ENCODE measurements at regions not wholly inside any gene's neighbourhood (a gene's known extent, or its start where the extent isn't known, plus 50 kb on each side); places are given as distances from the start of the nearest gene placed in this dataset.
"Not testable (repeated sequence)": the region's sequence is repeated elsewhere in the genome, so short reads cannot be mapped to it uniquely, and the experiment has no call there.

DNA sequence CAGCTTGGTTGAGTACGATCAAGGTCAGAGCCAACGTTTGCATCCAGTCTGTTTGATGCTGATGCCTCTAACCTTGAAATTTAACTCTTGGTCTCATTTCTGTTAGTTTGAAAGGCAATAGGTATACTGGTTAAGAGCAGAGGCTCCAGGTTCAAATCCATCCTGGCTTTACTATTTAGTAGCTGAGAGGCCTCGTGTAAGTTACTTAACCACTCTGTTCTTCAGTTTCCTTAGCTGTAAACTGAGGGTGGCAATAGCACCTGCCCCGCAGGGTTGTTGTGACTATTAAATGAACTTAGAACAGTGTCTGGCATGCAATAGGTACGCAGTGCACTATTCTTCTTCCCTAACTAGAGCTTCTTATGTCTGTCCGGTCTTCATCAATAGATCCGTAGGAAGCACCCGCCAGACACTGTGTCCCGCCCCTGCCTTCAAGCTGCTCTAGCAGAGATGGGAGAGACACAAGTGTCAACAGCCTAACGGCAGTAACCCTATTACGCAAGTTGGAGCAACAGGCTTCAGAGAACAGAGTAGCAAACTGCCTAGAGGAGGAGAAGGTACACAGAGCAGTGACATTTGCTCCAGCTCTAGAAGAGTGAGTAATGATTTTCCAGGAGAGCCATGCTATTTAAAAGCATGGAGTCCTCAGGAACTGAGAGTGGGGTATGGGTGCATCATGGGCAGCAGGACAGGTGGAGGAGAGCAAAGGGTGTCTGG lies 62.7 kb upstream of the ST3GAL5 start:
- TF ChIP-seq, protein P1, sequence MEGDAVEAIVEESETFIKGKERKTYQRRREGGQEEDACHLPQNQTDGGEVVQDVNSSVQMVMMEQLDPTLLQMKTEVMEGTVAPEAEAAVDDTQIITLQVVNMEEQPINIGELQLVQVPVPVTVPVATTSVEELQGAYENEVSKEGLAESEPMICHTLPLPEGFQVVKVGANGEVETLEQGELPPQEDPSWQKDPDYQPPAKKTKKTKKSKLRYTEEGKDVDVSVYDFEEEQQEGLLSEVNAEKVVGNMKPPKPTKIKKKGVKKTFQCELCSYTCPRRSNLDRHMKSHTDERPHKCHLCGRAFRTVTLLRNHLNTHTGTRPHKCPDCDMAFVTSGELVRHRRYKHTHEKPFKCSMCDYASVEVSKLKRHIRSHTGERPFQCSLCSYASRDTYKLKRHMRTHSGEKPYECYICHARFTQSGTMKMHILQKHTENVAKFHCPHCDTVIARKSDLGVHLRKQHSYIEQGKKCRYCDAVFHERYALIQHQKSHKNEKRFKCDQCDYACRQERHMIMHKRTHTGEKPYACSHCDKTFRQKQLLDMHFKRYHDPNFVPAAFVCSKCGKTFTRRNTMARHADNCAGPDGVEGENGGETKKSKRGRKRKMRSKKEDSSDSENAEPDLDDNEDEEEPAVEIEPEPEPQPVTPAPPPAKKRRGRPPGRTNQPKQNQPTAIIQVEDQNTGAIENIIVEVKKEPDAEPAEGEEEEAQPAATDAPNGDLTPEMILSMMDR (conservative IDR thresholded peaks at IDR 0.05; ENCODE audit: low read depth, low read length): no peak
- H3K4me3 ChIP-seq (ENCODE audit: low read length): no peak overlapping the region
- no peak for DNase-seq (ENCODE audit: low read depth)

DNA sequence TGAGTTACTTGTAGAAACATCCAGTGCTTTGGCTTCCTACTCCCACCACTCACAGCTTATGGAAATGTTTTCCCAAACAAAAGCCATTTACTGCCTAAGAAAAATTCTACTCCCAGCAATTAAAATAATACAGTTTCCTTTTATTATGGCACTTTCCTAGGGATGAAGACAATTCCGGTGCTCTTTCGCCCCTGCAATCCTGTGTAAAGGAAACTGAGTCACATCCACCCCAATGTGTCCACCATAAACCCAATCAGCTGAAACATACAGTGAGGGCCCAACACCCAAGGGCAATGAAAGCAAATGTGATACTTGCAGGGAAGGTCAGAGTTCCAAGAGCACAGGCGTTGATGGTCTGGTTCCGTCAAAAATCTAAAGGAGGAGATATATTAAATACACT lies 62.0 kb upstream of the ST3GAL5 start:
- DNase-seq (ENCODE audit: low read depth): no peak
- TF ChIP-seq, protein P1 (conservative IDR thresholded peaks at IDR 0.05; ENCODE audit: low read depth, low read length): no peak
- no peak overlapping the region for H3K4me3 ChIP-seq (ENCODE audit: low read length)

DNA sequence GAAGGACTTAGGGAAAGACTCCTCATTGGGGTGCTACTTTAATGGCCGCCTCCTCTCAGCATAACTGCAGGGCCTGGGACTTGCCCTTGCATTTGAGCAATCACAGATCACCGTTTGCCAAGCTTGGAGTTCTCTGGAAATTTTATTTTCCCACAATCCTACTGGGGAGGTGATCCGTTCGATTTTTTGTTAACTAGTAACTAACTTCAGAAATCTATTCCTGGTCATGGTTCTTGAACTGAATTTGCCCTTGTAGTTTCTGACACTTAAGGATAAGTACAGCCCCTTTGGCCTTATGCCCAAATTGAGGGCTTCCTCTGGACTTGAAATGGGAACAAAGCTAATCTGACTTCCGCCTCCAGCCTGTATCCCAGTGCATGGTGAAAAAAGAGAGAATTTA lies 60.5 kb upstream of the ST3GAL5 start:
- no peak for DNase-seq (ENCODE audit: low read depth)
- TF ChIP-seq, protein P1 (conservative IDR thresholded peaks at IDR 0.05; ENCODE audit: low read depth, low read length): no peak
- H3K4me3 ChIP-seq (ENCODE audit: low read length): no peak overlapping the region

DNA sequence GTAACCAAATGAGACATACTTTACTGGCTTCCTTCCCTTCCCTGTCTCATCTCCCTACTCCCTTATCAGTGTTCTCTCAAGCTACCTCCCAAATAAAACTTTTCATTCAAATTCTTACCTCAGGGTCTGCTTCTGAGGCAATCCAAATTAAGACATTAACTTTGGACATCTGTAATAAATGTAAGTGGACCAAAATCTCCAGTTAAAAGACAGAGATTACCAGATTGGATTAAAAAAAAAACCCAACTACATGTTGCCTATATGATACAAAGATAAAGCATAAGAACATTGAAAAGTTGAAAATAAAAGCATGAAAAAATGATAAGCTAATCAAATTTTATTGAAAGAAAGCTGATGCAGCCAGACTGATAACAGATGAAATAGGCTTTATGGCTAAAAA lies 58.8 kb upstream of the ST3GAL5 start:
- no peak for DNase-seq (ENCODE audit: low read depth)
- H3K4me3 ChIP-seq (ENCODE audit: low read length): no peak overlapping the region
- TF ChIP-seq, protein P1 (conservative IDR thresholded peaks at IDR 0.05; ENCODE audit: low read depth, low read length): no peak

DNA sequence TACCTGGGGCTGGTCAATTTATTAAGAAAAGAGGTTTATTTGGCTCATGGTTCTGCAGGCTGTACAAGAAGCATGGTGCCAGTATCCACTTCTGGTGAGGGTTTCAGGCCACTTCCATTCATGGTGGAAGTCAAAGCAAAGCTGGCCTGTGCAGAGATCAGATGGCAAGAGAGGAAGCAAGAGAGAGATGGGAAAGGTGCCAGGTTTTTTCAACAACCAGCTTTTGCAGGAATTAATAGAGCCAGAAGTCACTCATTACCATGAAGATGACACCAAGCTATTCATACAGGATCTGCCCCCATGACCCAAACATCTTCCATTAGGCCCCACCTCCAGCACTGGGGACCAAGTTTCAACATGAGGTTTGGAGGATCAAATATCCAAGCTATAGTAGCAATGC lies 56.8 kb upstream of the ST3GAL5 start:
- no peak overlapping the region for H3K4me3 ChIP-seq (ENCODE audit: low read length)
- TF ChIP-seq, protein P1 (conservative IDR thresholded peaks at IDR 0.05; ENCODE audit: low read depth, low read length): no peak
- DNase-seq (ENCODE audit: low read depth): no peak

DNA sequence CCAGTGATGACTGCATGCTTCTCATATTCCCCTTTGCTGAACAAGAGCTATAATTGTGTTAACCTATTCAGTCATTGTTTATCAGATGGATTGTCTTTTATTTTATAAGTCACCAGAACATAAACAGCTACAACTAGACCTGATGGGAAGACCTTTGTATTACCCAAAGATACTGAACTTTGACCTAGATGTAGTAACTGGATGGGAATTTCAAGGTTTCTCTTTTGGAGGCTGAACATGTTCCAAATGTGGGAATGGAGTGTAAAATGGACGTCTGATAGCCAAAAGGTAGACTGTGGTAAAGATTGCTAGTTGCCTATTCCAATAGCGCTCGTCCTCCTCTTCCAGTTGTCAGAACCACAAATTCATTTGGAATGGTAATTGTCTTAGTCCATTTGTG lies 56.4 kb upstream of the ST3GAL5 start:
- no peak overlapping the region for H3K4me3 ChIP-seq (ENCODE audit: low read length)
- TF ChIP-seq, protein P1 (conservative IDR thresholded peaks at IDR 0.05; ENCODE audit: low read depth, low read length): no peak
- no peak for DNase-seq (ENCODE audit: low read depth)

DNA sequence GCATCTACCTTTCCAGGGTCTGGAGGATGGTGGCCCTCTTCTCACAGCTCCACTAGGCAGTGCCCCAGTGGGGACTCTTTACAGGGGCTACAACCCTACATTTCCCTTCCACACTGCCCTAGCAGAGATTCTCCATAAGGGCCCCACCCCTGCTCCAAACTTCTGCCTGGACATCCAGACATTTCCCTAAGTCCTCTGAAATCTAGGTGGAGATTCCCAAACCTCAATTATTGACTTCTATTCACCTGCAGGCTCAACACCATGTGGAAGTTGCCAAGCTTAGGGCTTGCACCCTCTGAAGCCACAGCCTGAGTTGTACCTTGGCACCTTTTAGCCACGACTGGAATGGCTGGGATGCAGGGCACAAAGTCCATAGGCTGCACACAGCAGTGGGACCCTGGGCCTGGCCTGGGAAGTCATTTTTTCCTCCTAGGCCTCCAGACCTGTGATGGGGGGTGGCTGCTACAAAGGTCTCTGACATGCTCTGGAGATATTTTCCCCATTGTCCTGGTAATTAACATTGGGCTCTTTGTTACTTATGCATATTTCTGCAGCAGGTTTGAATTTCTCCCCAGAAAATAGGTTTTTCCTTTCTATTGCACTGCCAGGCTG lies 53.7 kb upstream of the ST3GAL5 start:
- H3K4me3 ChIP-seq (ENCODE audit: low read length): no peak overlapping the region
- TF ChIP-seq, protein P1 (conservative IDR thresholded peaks at IDR 0.05; ENCODE audit: low read depth, low read length): no peak
- no peak for DNase-seq (ENCODE audit: low read depth)

DNA sequence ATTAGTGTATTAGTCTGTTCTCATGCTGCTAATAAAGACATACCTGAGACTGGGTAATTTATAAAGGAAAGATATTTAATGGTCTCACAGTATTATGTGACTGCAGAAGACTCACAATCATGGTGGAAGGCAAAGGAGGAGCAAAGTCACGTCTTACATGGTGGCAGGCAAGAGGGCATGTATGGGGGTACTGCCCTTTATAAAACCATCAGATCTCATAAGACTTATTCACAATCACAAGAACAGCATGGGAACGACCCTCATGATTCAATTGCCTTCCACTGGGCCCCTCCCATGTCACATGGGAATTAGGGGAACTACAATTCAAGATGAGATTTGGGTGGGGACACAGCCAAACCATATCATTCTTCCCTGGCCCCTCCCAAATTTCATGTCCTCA lies 52.7 kb upstream of the ST3GAL5 start:
- DNase-seq (ENCODE audit: low read depth); H3K4me3 ChIP-seq (ENCODE audit: low read length): not testable (repeated sequence)
